ENCODE measurements at regions not wholly inside any gene's neighbourhood (a gene's known extent, or its start where the extent isn't known, plus 50 kb on each side); places are given as distances from the start of the nearest gene placed in this dataset.
"Not testable (repeated sequence)": the region's sequence is repeated elsewhere in the genome, so short reads cannot be mapped to it uniquely, and the experiment has no call there.

- TF ChIP-seq CTCF (IDR thresholded peaks at IDR 0.05; ENCODE audit: extremely low read depth, low read depth, low read length), result no peak
- Histone ChIP-seq H3K4me2 (ENCODE audit: insufficient read depth, low read length) (no peak overlapping the region), H4K20me1 (ENCODE audit: insufficient read depth, low read length) (no peaks in the 10 kb centered on the region), H3K27ac (ENCODE audit: low read depth, low read length) (no peak overlapping the region), H3K79me2 (ENCODE audit: insufficient read depth, low read length) (no peaks in the 10 kb centered on the region), H3K4me3 (ENCODE audit: insufficient read depth, low read length) (no peak overlapping the region), H3K36me3 (ENCODE audit: insufficient read depth, low read length) (no peaks in the 10 kb centered on the region), H3K9me3 (ENCODE audit: low read depth, low read length) (no peaks in the 10 kb centered on the region), H3K4me1 (ENCODE audit: insufficient read depth, low read length) (peaks cover 11% of the 10 kb centered on the region), H3K27me3 (ENCODE audit: insufficient read depth, low read length) (no peaks in the 10 kb centered on the region), H2AFZ (ENCODE audit: low read length) (no peak overlapping the region)
- DNase-seq (ENCODE audit: insufficient read length, low spot score, missing footprints), result no peak
Measured at GRCh38 chr13:109986851-109987250, 200.5 kb upstream of the IRS2 start.

GRCh38 chr13:109985871-109986450 lies 199.6 kb upstream of the IRS2 start:
- no peak for TF ChIP-seq CTCF (IDR thresholded peaks at IDR 0.05; ENCODE audit: extremely low read depth, low read depth, low read length)
- H3K27me3 ChIP-seq (ENCODE audit: insufficient read depth, low read length), result no peaks in the 10 kb centered on the region
- H3K4me1 ChIP-seq (ENCODE audit: insufficient read depth, low read length), result peaks cover 11% of the 10 kb centered on the region
- H3K27ac ChIP-seq (ENCODE audit: low read depth, low read length), result no peak overlapping the region
- DNase-seq (ENCODE audit: insufficient read length, low spot score, missing footprints), result no peak
- H4K20me1 ChIP-seq (ENCODE audit: insufficient read depth, low read length), result no peaks in the 10 kb centered on the region
- H3K4me3 ChIP-seq (ENCODE audit: insufficient read depth, low read length), result no peak overlapping the region
- H3K4me2 ChIP-seq (ENCODE audit: insufficient read depth, low read length), result no peak overlapping the region
- H3K9me3 ChIP-seq (ENCODE audit: low read depth, low read length), result no peaks in the 10 kb centered on the region
- H2AFZ ChIP-seq (ENCODE audit: low read length), result no peak overlapping the region
- H3K36me3 ChIP-seq (ENCODE audit: insufficient read depth, low read length), result no peaks in the 10 kb centered on the region
- H3K79me2 ChIP-seq (ENCODE audit: insufficient read depth, low read length), result no peaks in the 10 kb centered on the region

GRCh38 chr13:109983447-109983846 lies 197.1 kb upstream of the IRS2 start:
- Histone ChIP-seq H3K36me3 (ENCODE audit: insufficient read depth, low read length) (no peaks in the 10 kb centered on the region), H3K27me3 (ENCODE audit: insufficient read depth, low read length) (no peaks in the 10 kb centered on the region), H3K4me2 (ENCODE audit: insufficient read depth, low read length) (no peak overlapping the region), H3K9me3 (ENCODE audit: low read depth, low read length) (no peaks in the 10 kb centered on the region), H4K20me1 (ENCODE audit: insufficient read depth, low read length) (no peaks in the 10 kb centered on the region), H3K4me3 (ENCODE audit: insufficient read depth, low read length) (no peak overlapping the region), H3K27ac (ENCODE audit: low read depth, low read length) (no peak overlapping the region), H3K4me1 (ENCODE audit: insufficient read depth, low read length) (no peaks in the 10 kb centered on the region), H3K79me2 (ENCODE audit: insufficient read depth, low read length) (no peaks in the 10 kb centered on the region), H2AFZ (ENCODE audit: low read length) (no peak overlapping the region)
- TF ChIP-seq CTCF (IDR thresholded peaks at IDR 0.05; ENCODE audit: extremely low read depth, low read depth, low read length), result no peak
- no peak for DNase-seq (ENCODE audit: insufficient read length, low spot score, missing footprints)

- Histone ChIP-seq H3K9me3 (ENCODE audit: low read depth, low read length) (no peaks in the 10 kb centered on the region), H3K36me3 (ENCODE audit: insufficient read depth, low read length) (no peaks in the 10 kb centered on the region)
- no peak for DNase-seq (ENCODE audit: insufficient read length, low spot score, missing footprints)
Measured at GRCh38 chr13:109981000-109981399, 194.6 kb upstream of the IRS2 start.

GRCh38 chr13:109979676-109980075 lies 193.3 kb upstream of the IRS2 start:
- not testable (repeated sequence) for H2AFZ ChIP-seq (ENCODE audit: low read length); DNase-seq (ENCODE audit: insufficient read length, low spot score, missing footprints); H4K20me1 ChIP-seq (ENCODE audit: insufficient read depth, low read length); H3K79me2 ChIP-seq (ENCODE audit: insufficient read depth, low read length); H3K4me1 ChIP-seq (ENCODE audit: insufficient read depth, low read length); H3K27me3 ChIP-seq (ENCODE audit: insufficient read depth, low read length); H3K4me2 ChIP-seq (ENCODE audit: insufficient read depth, low read length); H3K4me3 ChIP-seq (ENCODE audit: insufficient read depth, low read length); H3K27ac ChIP-seq (ENCODE audit: low read depth, low read length); H3K9me3 ChIP-seq (ENCODE audit: low read depth, low read length); H3K36me3 ChIP-seq (ENCODE audit: insufficient read depth, low read length)

More at GRCh38 chr13:109981000-109981399, 194.6 kb upstream of the IRS2 start:
- Histone ChIP-seq H3K79me2 (ENCODE audit: insufficient read depth, low read length) (no peaks in the 10 kb centered on the region), H3K4me1 (ENCODE audit: insufficient read depth, low read length) (no peaks in the 10 kb centered on the region), H3K4me2 (ENCODE audit: insufficient read depth, low read length) (no peak overlapping the region), H3K27me3 (ENCODE audit: insufficient read depth, low read length) (no peaks in the 10 kb centered on the region), H3K27ac (ENCODE audit: low read depth, low read length) (no peak overlapping the region), H4K20me1 (ENCODE audit: insufficient read depth, low read length) (no peaks in the 10 kb centered on the region), H2AFZ (ENCODE audit: low read length) (no peak overlapping the region), H3K4me3 (ENCODE audit: insufficient read depth, low read length) (no peak overlapping the region)
- TF ChIP-seq CTCF (IDR thresholded peaks at IDR 0.05; ENCODE audit: extremely low read depth, low read depth, low read length), result no peak
